ENCODE measurements at regions not wholly inside any gene's neighbourhood (a gene's known extent, or its start where the extent isn't known, plus 50 kb on each side); places are given as distances from the start of the nearest gene placed in this dataset.

DNA sequence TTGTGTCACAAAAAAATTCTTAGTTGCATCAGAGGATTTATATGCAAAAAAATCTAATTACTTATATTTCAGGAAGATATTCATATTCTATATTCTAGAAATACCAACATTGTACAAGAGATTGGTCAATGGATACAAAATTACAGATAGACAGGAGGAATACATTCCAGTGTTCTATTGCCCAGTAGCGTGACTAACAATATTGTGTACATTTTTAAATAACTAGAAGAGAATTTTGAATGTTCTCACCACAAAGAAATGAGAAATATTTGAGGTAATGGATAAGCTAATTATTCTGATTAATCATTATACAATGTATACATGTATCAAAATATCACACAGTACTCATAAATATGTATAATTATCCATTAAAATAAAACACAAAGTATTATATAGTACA lies 253.3 kb downstream of the IPMK start:
- no peak for DNase-seq (ENCODE audit: low read depth, low spot score)

- no peak for DNase-seq (ENCODE audit: low read depth, low spot score)
These were observed 254.3 kb downstream of the IPMK start for GRCh38 chr10:58013406-58013805.

DNA sequence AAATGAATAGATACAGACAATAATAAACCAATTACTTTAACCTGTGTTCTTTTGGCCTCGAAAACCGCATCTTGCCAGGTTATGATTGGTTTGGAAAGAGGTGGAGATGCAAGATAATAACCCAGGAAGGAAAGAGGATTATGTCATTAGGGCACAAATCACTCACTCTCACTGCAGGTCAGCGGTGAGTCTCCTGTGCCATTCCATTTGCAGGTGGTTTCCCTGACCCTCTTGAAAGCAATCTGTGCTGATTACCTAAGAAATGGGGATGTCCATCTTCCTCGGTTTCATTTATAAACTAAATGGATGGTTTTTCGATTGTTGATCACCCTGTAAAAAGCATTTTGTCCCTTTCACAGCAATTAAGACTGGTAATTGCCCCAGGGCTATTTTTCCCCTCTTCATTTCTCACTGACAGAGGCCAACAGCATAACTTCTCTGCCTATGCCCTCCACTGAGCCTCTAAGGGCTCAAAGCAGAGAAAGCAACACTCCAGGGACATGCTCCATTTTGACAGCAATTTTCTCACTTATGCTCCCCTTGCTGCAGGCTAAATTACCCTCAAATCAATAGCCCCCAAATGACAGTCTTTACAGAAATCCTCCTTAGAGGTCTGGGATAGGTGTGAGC lies 257.5 kb downstream of the IPMK start:
- no peak for DNase-seq (ENCODE audit: low read depth, low spot score)

DNA sequence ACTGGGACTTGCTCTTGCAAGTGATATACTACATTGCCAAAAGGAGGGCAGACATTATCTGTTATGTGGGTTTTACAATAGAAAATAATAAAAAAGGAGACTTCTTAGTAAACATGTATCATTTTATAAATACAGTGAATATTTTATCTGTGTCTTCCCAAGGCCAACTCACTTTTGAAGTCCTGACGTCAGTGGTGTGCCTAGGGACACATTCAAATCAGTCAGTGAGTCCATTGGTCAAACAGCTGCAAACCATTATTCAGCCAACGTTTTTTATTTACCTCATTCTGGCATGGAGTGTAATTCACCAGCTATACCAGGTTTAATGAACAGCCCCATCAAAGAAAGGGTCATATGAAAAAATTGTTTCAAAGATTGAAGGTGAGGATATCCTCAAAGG lies 263.7 kb downstream of the IPMK start:
- no peak for DNase-seq (ENCODE audit: low read depth, low spot score)

DNA sequence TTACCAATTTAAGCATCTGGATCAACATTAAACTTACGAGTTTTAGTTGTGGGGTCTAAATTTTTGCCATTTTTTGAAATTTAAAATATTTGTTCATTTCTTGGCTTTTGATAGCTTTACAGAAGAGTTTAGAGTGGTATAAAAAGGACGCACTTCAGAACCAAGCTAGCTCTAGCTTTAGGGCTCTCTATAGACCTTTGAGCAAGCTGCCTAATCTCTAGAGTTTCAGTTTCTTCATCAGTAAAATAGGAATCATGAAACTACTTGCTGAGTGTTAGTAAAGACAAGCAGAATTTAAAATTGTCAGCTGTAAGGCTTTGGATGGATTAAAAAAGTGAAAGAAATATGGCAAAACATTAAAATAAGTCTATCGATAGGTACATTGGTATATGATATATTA lies 266.5 kb downstream of the IPMK start:
- DNase-seq (ENCODE audit: low read depth, low spot score) = no peak

GRCh38 chr10:57996536-57996935 lies 271.2 kb downstream of the IPMK start:
- DNase-seq (ENCODE audit: low read depth, low spot score) = no peak

- DNase-seq (ENCODE audit: low read depth, low spot score) = no peak
These were observed 274.4 kb downstream of the IPMK start for GRCh38 chr10:57993302-57993701.

DNA sequence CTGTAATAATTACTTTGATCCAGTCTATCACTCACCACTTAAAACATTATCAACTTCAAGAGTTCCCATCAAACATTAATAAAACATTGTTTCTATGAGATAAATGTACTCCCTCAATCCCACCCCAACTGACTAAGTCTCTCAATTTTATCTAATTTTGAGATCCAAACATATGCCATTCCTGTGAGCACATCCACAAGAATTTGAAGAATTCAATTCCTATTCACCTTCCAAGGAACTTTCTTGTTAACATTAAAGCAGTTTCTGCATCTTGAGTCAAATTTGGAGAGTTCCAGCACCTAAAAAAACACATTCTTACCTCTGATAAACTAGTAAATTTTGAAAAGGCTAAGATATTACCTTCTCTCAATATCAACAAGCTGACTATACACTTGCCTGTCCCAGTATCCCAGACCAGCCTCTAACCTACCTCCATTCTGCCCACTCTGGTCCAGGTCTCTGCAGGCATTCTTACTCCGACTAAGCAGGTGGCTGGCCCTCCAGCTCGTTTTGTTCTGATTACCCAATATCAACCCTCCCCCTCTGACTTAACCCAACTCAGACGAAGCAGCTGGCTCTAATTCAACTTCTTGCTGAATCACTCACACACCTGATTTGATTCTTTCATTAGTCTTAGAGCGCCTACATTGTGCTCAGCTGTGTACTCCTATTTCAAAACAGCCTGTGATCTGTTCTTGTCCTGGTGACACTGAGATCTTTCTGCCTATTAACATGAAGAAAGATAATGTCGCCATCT lies 275.2 kb downstream of the IPMK start:
- DNase-seq (ENCODE audit: low read depth, low spot score) = no peak

DNA sequence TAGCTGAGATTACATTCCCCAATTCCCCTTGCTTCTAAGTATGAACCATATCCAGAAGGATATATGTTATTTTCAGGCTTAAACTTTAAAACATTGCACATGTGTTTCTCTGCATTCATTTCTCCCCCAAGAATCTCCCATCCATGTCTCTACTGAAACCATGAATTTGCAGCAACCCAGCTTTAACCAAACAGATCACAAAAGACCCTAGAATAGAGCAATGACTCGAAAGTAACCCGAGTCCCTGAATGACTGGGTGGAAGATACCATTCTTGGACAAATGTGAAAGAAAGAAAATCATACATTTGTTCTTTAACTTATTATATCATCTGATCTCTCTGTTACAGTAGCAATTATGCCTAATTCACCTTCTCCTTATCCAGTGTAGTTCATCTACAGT lies 278.7 kb downstream of the IPMK start:
- no peak for DNase-seq (ENCODE audit: low read depth, low spot score)

DNA sequence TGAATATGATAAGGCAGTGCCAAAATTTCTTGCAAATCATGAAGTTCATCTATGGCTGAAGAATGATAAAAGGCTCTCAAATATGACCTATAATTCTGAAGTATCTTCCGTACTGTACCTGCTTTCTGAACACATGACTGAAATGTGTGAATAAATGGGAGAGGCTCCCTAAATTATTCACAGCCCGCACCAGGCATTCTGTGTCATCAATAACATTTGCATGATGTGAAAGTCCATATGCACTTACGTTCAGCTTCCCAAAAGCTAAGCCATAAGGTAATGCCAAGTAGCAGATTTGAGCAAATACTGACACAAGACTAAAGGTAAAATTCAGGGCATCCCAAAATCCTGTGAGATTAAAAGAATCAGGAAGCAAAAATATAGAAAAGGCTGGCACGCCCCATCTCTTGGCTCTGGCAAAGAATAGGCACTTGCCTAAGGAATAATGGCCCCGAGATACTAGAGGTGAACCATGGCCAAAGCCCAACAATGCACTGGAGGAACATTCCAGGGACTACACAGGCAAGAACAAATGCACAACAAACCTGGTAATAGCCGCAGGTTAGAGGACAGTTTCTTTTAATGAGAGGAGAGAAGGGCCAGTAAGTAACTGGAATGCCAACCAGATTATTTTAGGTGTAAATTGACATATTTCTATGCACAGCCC lies 280.5 kb downstream of the IPMK start:
- no peak for DNase-seq (ENCODE audit: low read depth, low spot score)

- no peak for DNase-seq (ENCODE audit: low read depth, low spot score)
These were observed 281.3 kb downstream of the IPMK start for GRCh38 chr10:57986422-57986821.

DNA sequence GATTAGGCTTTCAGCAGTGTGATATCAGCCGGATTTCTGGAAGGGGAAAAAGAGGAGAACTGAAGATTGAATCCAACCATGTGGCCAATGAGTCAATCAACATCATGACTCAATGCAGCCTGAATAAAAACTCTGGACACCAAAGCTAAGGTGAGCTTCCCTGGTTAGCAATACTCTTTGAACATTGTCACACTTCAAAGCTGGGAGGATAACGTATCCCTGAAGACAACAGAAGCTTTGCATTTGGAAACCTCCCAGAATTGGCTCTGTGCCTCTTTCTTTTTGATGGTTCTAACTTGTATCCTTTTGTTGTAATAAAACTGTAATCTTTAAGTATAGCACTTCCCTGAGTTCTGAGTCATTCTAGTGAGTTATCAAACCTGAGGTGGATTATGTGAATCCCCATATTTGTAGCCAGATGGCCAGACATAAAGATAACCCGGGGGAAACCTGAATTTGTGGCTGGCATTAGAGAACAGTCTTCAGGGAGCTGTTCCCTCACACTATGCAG lies 284.4 kb downstream of the IPMK start:
- DNase-seq (ENCODE audit: low read depth, low spot score) = no peak

DNA sequence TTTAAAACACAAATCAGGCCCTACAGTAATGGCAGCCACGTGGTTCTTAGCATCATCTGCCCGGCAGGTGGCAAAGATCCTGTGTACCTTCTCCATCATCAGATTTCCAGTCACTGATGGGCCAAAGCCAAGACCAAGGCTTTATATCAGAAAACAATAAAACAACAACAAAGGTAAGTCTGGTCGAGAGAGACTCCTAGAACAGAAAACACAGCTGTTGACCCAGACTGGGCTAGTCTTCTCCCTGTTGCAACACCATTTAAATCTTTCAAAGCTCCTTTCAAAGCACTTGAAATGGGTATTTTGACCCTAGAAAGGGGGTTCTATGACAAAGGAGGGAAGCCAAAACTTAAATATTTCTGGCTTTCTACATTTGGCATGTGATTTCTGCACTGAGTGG lies 285.6 kb downstream of the IPMK start:
- DNase-seq (ENCODE audit: low read depth, low spot score) = no peak

DNA sequence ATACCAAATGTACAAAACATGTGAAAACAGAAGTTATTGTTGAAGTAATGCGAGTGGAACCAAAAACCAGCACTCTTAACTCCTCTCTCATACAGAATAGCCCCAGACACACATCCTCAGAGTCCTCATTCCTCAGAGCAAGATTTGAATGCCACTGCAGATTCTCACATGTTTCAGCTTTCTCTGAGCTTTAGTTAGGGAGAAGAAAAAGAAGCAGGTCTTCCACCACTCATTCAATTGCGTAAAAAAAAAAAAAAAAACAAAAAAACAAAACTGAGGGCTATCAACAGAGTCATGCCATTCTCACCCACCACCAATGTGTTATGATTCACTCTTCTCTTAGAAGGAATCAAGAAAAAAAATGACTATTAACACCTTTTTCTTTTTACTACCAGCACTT lies 287.7 kb downstream of the IPMK start:
- no peak for DNase-seq (ENCODE audit: low read depth, low spot score)

- DNase-seq (ENCODE audit: low read depth, low spot score) = no peak
These were observed 288.2 kb downstream of the IPMK start for GRCh38 chr10:57979491-57979890.

DNA sequence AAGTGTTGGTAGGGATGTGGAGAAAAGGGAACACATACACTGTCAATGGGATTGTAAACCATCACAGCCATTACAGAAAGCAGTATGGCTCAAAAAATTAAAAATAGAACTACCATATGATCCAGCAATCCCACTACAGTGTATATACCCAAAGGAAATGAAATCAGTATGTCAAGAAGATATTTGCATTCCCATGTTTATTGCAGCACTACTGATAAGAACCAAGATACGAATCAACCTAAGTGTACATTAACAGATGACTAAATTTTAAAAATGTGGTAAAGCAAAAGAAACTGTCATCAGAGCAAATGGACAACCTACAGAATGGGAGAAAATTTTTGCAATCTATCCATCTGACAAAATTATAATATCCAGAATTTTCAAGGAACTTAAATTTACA lies 290.4 kb downstream of the IPMK start:
- no peak for DNase-seq (ENCODE audit: low read depth, low spot score)

- DNase-seq (ENCODE audit: low read depth, low spot score) = no peak
These were observed 294.2 kb downstream of the IPMK start for GRCh38 chr10:57973451-57973850.

- no peak for DNase-seq (ENCODE audit: low read depth, low spot score)
These were observed 294.9 kb downstream of the IPMK start for GRCh38 chr10:57972783-57973182.

DNA sequence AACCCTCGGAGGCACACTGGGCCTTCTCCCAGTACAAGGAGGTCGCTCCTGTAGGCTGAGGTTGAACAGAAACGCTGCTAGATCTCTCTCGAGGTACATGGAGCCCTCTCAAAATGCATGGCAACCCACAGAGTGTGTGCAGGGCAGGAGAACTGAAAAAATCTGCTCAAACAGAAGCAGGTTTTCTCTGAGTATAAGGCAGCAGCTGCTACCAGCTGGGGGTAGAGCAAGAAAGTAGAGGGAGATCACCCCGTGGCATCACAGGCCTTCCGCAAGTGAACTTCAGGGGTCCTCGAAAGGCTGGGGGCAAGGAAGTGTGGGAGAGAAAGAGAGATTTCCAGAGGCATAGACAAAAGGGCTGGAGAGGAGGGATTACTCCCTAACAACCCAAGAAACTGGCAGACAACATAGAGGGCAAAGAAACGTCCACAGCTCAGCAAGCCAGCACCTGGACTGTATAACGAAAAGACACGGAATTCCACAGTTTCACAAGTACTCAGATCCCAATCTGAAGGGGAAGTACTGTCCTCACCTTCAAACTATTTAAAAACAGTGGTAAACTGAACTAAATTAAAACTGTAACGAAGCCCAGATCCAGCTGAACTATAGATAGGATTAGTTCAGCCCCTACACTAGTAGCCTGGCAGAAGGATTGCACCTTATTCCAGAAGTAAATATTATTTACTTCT lies 299.2 kb downstream of the IPMK start:
- DNase-seq (ENCODE audit: low read depth, low spot score) = no peak

- no peak for DNase-seq (ENCODE audit: low read depth, low spot score)
These were observed 303.3 kb downstream of the IPMK start for GRCh38 chr10:57964351-57964750.

DNA sequence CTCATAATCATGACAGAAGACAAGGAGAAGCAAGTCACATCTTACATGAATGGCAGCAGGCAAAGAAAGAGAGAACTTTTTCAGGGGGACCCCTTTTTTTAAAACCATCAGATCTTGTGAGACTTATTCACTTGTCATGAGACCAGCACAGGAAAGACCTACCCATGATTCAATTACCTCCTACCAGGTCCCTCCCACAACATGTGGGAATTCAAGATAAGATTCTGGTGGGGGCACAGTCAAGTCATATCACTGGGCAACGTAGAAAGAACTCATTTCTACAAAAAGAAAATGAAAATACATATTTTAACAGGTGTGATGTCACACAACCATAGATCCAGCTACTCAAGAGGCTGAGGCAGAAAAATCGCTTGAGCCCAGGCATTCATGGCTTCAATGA lies 304.1 kb downstream of the IPMK start:
- DNase-seq (ENCODE audit: low read depth, low spot score) = no peak

DNA sequence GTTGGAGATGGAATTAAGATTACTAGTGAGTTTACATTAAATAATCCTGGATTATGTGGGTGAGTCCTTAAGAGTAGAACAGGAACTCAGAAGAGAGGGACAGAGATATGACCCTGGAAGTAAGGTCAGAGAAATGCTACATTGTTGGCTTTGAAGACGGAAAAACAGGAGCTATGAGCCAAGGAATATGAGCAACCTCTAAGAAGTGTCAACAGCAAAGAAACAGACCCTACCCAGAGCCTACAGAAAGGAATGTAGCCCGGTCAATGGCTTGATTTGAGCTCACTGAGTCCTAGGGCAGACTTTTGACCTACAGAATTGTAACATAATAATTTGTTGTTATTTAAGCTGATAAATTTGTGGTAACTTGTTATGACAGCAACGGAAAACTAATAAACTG lies 304.9 kb downstream of the IPMK start:
- DNase-seq (ENCODE audit: low read depth, low spot score) = no peak
